T-helper 2 cell (primary cell): ENCODE measurements at regions not wholly inside any gene's neighbourhood (a gene's known extent, or its start where the extent isn't known, plus 50 kb on each side); places are given as distances from the start of the nearest gene placed in this dataset.
"Not testable (repeated sequence)": the region's sequence is repeated elsewhere in the genome, so short reads cannot be mapped to it uniquely, and the experiment has no call there.

ENCODE experiments used
- DNase-seq, 5 experiments: peaks; one replicate each; pipeline versions ENCODE4 v3.0.0 to v3.0.0-alpha.2; 2012 to 2022

DNA sequence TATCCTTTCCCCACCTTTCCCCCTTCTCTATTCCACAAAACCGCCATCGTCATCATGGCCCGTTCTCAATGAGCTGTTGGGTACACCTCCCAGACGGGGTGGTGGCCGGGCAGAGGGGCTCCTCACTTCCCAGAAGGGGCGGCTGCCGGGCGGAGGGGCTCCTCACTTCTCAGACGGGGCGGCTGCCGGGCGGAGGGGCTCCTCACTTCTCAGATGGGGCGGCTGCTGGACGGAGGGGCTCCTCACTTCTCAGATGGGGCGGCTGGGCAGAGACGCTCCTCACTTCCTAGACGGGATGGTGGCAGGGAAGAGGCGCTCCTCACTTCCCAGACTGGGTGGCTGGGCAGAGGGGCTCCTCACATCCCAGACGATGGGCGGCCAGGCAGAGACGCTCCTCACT is 135.3 kb upstream of the GALNT2 start:
- not testable (repeated sequence) for DNase-seq

- not testable (repeated sequence) for DNase-seq
These were observed 131.9 kb upstream of the GALNT2 start for GRCh38 chr1:229935157-229935556.

- no peak for DNase-seq
These were observed 128.5 kb upstream of the GALNT2 start for GRCh38 chr1:229938551-229938950.

GRCh38 chr1:229940684-229941083 is 126.4 kb upstream of the GALNT2 start:
- DNase-seq, result no peak

- DNase-seq, result no peak
These were observed 125.9 kb upstream of the GALNT2 start for GRCh38 chr1:229941160-229941559.

DNA sequence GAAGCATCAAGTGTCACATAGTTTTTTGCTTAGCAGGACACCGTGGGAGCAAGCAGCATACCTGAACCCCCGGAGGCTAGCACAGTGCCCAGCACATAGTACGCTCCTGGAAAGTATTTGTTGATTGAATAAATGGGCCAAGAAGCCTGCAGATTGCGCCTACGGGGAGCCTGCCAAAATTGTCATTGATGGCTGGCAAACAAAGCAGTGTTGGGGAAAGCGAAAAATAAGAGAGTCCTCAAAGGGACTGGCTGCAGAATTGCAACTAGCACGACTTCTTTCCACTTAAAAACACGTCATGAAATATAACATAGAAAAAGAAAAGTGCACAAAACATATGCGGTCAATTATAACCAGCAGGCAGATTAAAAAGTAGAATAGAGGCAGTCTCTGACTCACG is 125.2 kb upstream of the GALNT2 start:
- DNase-seq, result no peak

- no peak for DNase-seq
These were observed 124.5 kb upstream of the GALNT2 start for GRCh38 chr1:229942501-229942900.

DNA sequence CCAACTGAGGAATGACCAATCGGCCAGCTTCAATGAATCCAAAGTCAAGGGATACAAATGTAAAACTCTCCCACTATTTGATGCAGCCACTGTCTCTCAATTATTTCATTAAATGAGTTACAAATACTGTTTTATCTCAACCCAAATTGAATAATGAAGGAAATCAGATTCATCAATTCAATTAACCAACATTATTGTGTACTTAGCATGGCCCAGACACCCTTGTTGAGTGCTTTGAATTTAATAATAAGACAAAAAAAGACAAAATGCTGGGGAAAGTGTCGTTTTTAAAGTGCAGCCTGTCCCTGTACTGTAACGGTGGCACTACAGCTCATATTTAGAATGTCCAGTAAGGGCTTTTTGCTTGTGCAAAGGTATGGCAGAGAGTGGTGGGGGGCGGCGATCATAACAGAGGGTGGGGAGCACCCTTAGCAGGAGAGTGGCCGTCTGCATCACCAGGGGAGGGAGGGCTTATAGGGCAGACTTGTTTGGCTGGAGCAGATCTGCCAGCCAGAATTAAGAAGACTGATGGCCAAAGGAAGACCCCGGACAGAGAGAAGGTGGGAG is 123.8 kb upstream of the GALNT2 start:
- no peak for DNase-seq

- DNase-seq, result no peak
These were observed 122.9 kb upstream of the GALNT2 start for GRCh38 chr1:229943988-229944743.

DNA sequence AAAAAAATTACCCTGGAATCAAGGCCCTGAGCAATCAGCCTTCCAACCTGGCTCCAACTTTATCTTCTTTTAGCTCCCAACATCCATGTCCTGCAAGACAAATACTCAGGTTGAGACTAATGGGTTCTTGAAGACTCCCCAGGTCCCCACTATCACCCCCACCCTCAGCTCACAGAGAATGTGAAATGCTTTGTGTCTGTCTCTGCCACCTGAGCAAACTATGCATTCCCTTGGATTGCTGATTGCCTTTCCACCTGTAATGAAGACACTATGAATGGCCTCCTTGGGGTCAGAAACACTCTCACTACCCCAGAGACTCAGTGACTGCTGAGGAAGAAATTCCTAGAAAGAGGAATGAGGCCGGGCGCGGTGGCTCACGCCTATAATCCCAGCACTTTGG is 121.2 kb upstream of the GALNT2 start:
- no peak for DNase-seq

DNA sequence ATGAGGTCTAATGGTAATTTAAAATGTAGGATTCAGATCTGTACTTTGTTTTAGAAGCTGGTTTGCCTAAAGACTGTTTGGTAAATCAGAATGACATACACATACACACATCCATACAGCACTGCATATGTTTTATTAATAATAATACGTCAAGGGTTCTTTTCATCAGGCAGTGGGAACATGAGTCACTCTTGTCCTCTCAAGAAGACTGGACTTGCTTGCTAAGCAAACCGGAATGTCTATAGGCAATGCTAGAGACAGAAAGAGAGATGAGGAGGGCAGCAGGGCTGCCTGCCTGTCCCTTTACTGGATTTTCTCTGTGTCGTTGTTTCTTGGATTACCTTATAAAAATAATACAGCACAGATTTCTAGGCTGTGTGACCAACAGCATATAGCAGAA is 119.1 kb upstream of the GALNT2 start:
- DNase-seq, result no peak

DNA sequence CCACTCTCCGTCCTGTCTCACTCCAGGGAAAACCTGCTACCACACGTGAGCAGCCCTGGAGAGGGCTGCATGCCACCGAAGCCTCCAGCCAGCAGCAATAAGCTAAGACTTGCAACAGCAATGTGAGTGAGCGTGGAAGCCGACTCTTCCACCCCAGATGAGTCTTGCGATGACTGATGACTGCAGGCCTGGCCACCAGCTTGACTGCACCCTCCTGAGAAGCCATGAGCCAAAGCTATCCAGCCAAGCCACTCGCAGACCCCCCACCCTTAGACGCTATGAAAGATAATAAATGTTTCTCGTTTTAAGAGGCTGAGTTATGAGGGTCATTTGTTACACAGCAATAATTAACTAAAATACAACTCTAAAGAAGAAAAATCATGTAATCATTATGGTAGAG is 118.6 kb upstream of the GALNT2 start:
- DNase-seq, result no peak

- DNase-seq, result no peak
These were observed 117.5 kb upstream of the GALNT2 start for GRCh38 chr1:229949500-229949899.

- DNase-seq, result no peak
These were observed 117.0 kb upstream of the GALNT2 start for GRCh38 chr1:229950020-229950419.

DNA sequence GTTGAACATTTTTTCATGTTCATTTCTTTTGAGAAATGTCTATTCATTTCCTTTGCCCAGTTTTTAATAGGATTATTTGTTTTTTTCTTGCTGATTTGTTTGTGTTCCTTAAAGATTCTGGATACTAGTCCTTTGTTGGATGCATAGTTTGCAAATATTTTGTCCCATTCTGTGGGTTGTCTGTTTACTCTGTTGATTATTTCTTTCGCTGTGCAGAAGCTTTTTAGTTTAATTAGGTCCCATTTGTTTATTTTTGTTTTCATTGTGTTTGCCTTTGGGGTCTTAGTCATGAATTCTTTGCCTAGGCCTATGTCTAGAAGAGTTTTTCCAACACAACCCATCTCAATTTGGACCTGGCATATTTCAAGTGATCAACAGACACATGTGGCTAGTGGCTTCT is 116.1 kb upstream of the GALNT2 start:
- no peak for DNase-seq

- no peak for DNase-seq
These were observed 115.0 kb upstream of the GALNT2 start for GRCh38 chr1:229951856-229952534.

GRCh38 chr1:229952670-229953520 is 114.1 kb upstream of the GALNT2 start:
- no peak for DNase-seq

DNA sequence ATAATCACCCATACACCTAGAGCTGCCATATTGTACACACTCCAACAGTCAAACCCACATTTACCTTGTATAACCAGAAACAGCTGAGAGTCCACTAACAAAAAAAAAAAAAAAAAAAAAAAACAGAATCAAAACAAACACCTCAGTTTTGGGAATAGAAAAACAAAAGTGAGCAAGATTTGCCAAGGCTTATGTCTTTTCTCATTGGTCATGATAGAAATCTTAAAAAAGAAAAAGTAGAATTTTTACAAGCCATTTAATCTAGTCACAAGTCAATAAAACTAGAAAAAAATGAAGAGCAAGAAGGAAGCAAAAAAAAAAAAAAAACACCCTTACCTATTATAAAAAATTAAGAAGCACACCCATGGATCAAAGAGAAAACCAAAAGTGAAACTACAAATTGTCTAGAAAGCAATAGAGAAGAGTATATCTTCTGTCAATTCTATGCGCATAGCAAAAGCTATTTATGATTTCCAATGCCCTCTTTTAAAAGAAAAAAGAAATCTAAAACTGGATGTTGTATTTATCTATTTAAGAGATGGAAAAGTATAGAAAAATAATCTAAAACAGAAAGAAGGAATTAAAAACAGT is 113.2 kb upstream of the GALNT2 start:
- DNase-seq, result no peak

DNA sequence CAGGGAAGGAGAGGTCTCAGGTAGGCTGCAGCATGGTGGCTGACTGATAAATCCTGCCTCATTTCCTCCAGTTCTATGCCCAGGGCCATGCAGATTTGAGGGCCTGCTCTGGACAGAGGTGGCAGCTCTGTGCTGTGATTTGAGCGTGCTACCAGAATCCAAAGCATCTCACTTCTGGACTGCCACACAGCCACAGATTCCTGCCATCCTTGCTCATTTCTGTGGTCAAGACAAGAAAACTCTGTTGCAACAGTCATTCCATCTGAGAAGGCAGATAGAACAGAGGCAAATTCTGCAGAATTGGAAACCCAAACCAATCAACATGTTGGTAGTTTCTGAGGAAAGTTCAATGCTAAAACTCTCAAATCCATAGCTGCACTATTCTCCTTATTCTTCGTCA is 102.8 kb upstream of the GALNT2 start:
- no peak for DNase-seq

DNA sequence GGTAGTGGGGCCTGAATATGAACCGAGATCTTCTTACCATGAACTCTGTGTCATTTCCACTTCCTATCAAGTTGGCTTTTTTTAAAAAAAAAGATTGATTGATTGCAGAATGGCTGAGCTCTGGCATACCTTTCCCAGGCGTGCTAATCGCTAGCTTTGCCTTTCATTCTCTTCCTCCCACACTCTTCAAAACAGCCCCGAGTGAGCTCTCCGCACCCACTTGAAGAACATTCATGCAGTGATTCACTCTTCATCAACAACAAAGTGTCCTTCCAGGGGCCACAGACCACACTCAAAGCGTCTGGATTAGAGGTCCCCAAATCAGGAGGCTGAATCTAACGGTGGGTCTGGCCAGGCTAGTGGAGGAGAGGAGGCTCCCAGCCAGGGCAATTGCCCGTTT is 96.3 kb upstream of the GALNT2 start:
- no peak for DNase-seq

DNA sequence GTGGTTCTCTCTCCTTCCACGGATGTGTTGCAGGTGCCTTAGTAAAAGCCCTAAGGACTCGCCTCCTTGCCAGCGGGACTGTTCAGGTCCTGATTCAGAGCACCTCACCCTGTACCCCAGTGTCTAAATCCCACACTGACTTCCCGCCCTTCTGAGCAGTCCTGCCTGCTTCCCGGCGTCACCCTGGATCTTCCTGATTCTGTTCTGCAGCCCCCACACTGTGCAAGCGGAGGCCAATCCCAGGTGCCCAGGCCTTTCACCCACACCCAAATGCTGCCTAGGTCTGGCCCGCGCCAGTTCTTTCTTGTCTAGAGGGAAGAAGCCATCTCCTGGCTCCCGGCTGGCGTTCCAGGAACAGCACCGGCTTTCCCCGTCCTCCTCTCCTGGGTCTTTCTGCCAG is 95.9 kb upstream of the GALNT2 start:
- no peak for DNase-seq

- DNase-seq, result no peak
These were observed 94.3 kb upstream of the GALNT2 start for GRCh38 chr1:229972600-229973296.
